ENCODE measurements at regions not wholly inside any gene's neighbourhood (a gene's known extent, or its start where the extent isn't known, plus 50 kb on each side); places are given as distances from the start of the nearest gene placed in this dataset.

- Mint-ChIP-seq H3K27me3 (ENCODE audit: unreplicated experiment) (peaks cover 34% of the 10 kb centered on the region), H3K4me3 (ENCODE audit: unreplicated experiment) (no peak overlapping the region), H3K36me3 (ENCODE audit: unreplicated experiment) (no peaks in the 10 kb centered on the region), H3K9me3 (ENCODE audit: unreplicated experiment) (no peaks in the 10 kb centered on the region), H3K27ac (ENCODE audit: unreplicated experiment) (no peak overlapping the region), H3K4me1 (ENCODE audit: unreplicated experiment) (no peaks in the 10 kb centered on the region)
- TF ChIP-seq CTCF (IDR thresholded peaks at IDR 0.05), result no peak
- DNase-seq (ENCODE audit: extremely low spot score, unreplicated experiment), result no peak
Observed at GRCh38 chr5:87182649-87183048, 85.0 kb upstream of the RASA1 start.

- Mint-ChIP-seq H3K27me3 (ENCODE audit: unreplicated experiment) (peaks cover 34% of the 10 kb centered on the region), H3K27ac (ENCODE audit: unreplicated experiment) (no peak overlapping the region), H3K4me3 (ENCODE audit: unreplicated experiment) (no peak overlapping the region), H3K9me3 (ENCODE audit: unreplicated experiment) (no peaks in the 10 kb centered on the region), H3K36me3 (ENCODE audit: unreplicated experiment) (no peaks in the 10 kb centered on the region), H3K4me1 (ENCODE audit: unreplicated experiment) (no peaks in the 10 kb centered on the region)
- no peak for DNase-seq (ENCODE audit: extremely low spot score, unreplicated experiment)
- TF ChIP-seq CTCF (IDR thresholded peaks at IDR 0.05), result no peak
Observed at GRCh38 chr5:87183896-87184295, 83.8 kb upstream of the RASA1 start.

- Mint-ChIP-seq H3K4me3 (ENCODE audit: unreplicated experiment) (no peak overlapping the region), H3K36me3 (ENCODE audit: unreplicated experiment) (no peaks in the 10 kb centered on the region), H3K9me3 (ENCODE audit: unreplicated experiment) (no peaks in the 10 kb centered on the region), H3K27me3 (ENCODE audit: unreplicated experiment) (peaks cover 34% of the 10 kb centered on the region), H3K4me1 (ENCODE audit: unreplicated experiment) (no peaks in the 10 kb centered on the region), H3K27ac (ENCODE audit: unreplicated experiment) (no peak overlapping the region)
- TF ChIP-seq CTCF (IDR thresholded peaks at IDR 0.05), result no peak
- DNase-seq (ENCODE audit: extremely low spot score, unreplicated experiment), result no peak
Observed at GRCh38 chr5:87184605-87185004, 83.1 kb upstream of the RASA1 start.

GRCh38 chr5:87185838-87186237 is 81.8 kb upstream of the RASA1 start:
- H3K36me3 Mint-ChIP-seq (ENCODE audit: unreplicated experiment), result no peaks in the 10 kb centered on the region
- H3K9me3 Mint-ChIP-seq (ENCODE audit: unreplicated experiment), result no peaks in the 10 kb centered on the region
- H3K4me1 Mint-ChIP-seq (ENCODE audit: unreplicated experiment), result no peaks in the 10 kb centered on the region
- no peak overlapping the region for H3K4me3 Mint-ChIP-seq (ENCODE audit: unreplicated experiment)
- DNase-seq (ENCODE audit: extremely low spot score, unreplicated experiment), result no peak
- TF ChIP-seq CTCF (IDR thresholded peaks at IDR 0.05), result no peak
- H3K27ac Mint-ChIP-seq (ENCODE audit: unreplicated experiment), result no peak overlapping the region
- H3K27me3 Mint-ChIP-seq (ENCODE audit: unreplicated experiment), result peaks cover 34% of the 10 kb centered on the region

- H3K4me3 Mint-ChIP-seq (ENCODE audit: unreplicated experiment), result no peak overlapping the region
- H3K27me3 Mint-ChIP-seq (ENCODE audit: unreplicated experiment), result peaks cover 24% of the 10 kb centered on the region
- no peaks in the 10 kb centered on the region for H3K4me1 Mint-ChIP-seq (ENCODE audit: unreplicated experiment)
- no peak overlapping the region for H3K27ac Mint-ChIP-seq (ENCODE audit: unreplicated experiment)
- DNase-seq (ENCODE audit: extremely low spot score, unreplicated experiment), result no peak
- H3K9me3 Mint-ChIP-seq (ENCODE audit: unreplicated experiment), result no peaks in the 10 kb centered on the region
- H3K36me3 Mint-ChIP-seq (ENCODE audit: unreplicated experiment), result no peaks in the 10 kb centered on the region
- TF ChIP-seq CTCF (IDR thresholded peaks at IDR 0.05), result no peak
Observed at GRCh38 chr5:87188391-87188790, 79.3 kb upstream of the RASA1 start.
